ENCODE measurements at regions not wholly inside any gene's neighbourhood (a gene's known extent, or its start where the extent isn't known, plus 50 kb on each side); places are given as distances from the start of the nearest gene placed in this dataset.

- TF ChIP-seq ZBTB7A (IDR thresholded peaks at IDR 0.05; ENCODE audit: low read depth) (no peak), USF1 (IDR thresholded peaks at IDR 0.05) (no peak), TAF1 (IDR thresholded peaks at IDR 0.05; ENCODE audit: low read depth) (no peak), EP300 (IDR thresholded peaks at IDR 0.05; ENCODE audit: borderline replicate concordance) (no peak), NFIC (IDR thresholded peaks at IDR 0.05) (no peak), RAD21 (IDR thresholded peaks at IDR 0.05; ENCODE audit: low read depth) (no peak), YY1 (IDR thresholded peaks at IDR 0.05; ENCODE audit: low read depth) (no peak)
These were observed 486.5 kb downstream of the ARAP2 start for GRCh38 chr4:35757836-35758235.
